Stimulated activated naive CD4-positive, alpha-beta T cell treated with Interleukin-2 at 50 U/mL for 16 hours (primary cell): ENCODE measurements at regions not wholly inside any gene's neighbourhood (a gene's known extent, or its start where the extent isn't known, plus 50 kb on each side); places are given as distances from the start of the nearest gene placed in this dataset.

ENCODE experiments used
- DNase-seq: peaks from one replicate; lab custom pipeline; 2025; lab: John Stamatoyannopoulos, UW

GRCh38 chr11:70824605-70825245, 426.4 kb downstream of the CTTN start:
- DNase-seq, result no peak

- no peak for DNase-seq
These were observed 426.4 kb downstream of the SHANK2 start for GRCh38 chr11:70825893-70826540.

GRCh38 chr11:70826541-70827335, 425.6 kb downstream of the SHANK2 start:
- DNase-seq, result no peak

- no peak for DNase-seq
These were observed 423.7 kb downstream of the SHANK2 start for GRCh38 chr11:70828593-70829082.

- no peak for DNase-seq
These were observed 423.1 kb downstream of the SHANK2 start for GRCh38 chr11:70829134-70829885.

- DNase-seq, result no peak
These were observed 422.5 kb downstream of the SHANK2 start for GRCh38 chr11:70829886-70830272.

GRCh38 chr11:70833011-70833410, 419.4 kb downstream of the SHANK2 start:
- no peak for DNase-seq

- no peak for DNase-seq
These were observed 418.8 kb downstream of the SHANK2 start for GRCh38 chr11:70833554-70833953.

GRCh38 chr11:70834277-70834940, 418.0 kb downstream of the SHANK2 start:
- no peak for DNase-seq

- no peak for DNase-seq
These were observed 417.3 kb downstream of the SHANK2 start for GRCh38 chr11:70834984-70835560.

GRCh38 chr11:70836071-70836470, 416.3 kb downstream of the SHANK2 start:
- DNase-seq, result no peak

- no peak for DNase-seq
These were observed 414.2 kb downstream of the SHANK2 start for GRCh38 chr11:70838198-70838597.

GRCh38 chr11:70839851-70840250, 412.5 kb downstream of the SHANK2 start:
- no peak for DNase-seq

- no peak for DNase-seq
These were observed 411.1 kb downstream of the SHANK2 start for GRCh38 chr11:70841264-70841663.

GRCh38 chr11:70842256-70842655, 410.1 kb downstream of the SHANK2 start:
- no peak for DNase-seq

- DNase-seq, result no peak
These were observed 409.7 kb downstream of the SHANK2 start for GRCh38 chr11:70842701-70843100.

- DNase-seq, result no peak
These were observed 408.5 kb downstream of the SHANK2 start for GRCh38 chr11:70843906-70844305.

GRCh38 chr11:70844387-70844786, 408.0 kb downstream of the SHANK2 start:
- no peak for DNase-seq

GRCh38 chr11:70845591-70846041, 406.8 kb downstream of the SHANK2 start:
- no peak for DNase-seq

- DNase-seq, result no peak
These were observed 405.4 kb downstream of the SHANK2 start for GRCh38 chr11:70846781-70847655.
